Stimulated activated naive B cell treated with anti-CD40 and anti-IgM and Interleukin-4, amounts not matched to agents 10 μg/mL and 1 μg/mL and 100 μg/mL, for 72 hours (primary cell): ENCODE measurements at regions not wholly inside any gene's neighbourhood (a gene's known extent, or its start where the extent isn't known, plus 50 kb on each side); places are given as distances from the start of the nearest gene placed in this dataset.

Experiments
- ATAC-seq, 2 donors: fragments of 150-1000 bp; cut with Tn5 transposase; replicated peaks; 2 replicates each; pipeline ENCODE4 v1.10.0; 2021; ENCODE audit warnings: moderate library complexity in 1 of 2
- DNase-seq: peaks from one replicate; pipeline ENCODE4 v3.0.0; 2021
- H3K27ac Mint-ChIP-seq: one replicate; pipeline ENCODE4 v1.8.0; 2022; ENCODE audit warnings: mild to moderate bottlenecking, mixed read lengths
- H3K27me3 Mint-ChIP-seq, 2 donors: one replicate each; pipeline ENCODE4 v1.8.0; 2022; ENCODE audit warnings: mixed read lengths in 2 of 2
- H3K36me3 Mint-ChIP-seq, 2 donors: one replicate each; pipeline ENCODE4 v1.8.0; 2022; ENCODE audit warnings: mixed read lengths in 2 of 2, mild to moderate bottlenecking in 1 of 2
- H3K4me1 Mint-ChIP-seq, 2 donors: one replicate each; pipeline ENCODE4 v1.8.0; 2022; ENCODE audit warnings: mixed read lengths in 2 of 2, mild to moderate bottlenecking in 1 of 2
- H3K4me3 Mint-ChIP-seq, 2 donors: one replicate each; pipeline ENCODE4 v1.8.0; 2022; ENCODE audit warnings: mild to moderate bottlenecking in 2 of 2, mixed read lengths in 2 of 2, moderate library complexity in 1 of 2
- H3K9me3 Mint-ChIP-seq, 2 donors: one replicate each; pipeline ENCODE4 v1.8.0; 2022; ENCODE audit warnings: mixed read lengths in 2 of 2, mild to moderate bottlenecking in 1 of 2

DNA sequence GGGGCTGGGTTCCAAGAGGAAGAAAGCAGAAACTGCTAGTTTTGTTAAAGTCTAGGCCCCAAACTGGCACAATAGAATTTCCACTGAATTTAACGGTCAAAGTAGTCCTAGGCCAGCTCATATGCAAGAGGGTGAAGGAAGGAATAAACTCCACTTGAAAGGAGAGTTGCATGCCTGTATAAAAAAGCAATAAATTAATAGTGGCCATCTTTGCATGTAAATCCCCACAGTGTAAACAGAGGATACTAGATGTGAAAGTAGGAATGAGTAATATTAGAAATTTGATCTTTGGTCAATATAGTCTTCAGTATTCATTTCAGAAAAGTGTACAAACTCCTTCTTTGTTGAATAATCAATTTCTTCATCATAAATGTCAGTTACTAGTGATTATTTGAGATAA, 403.1 kb downstream of the TMEM232 start:
- Mint-ChIP-seq H3K36me3 (no peaks in the 10 kb centered on the region), H3K4me3 (no peak overlapping the region), H3K9me3 (peaks cover 0 to 3% of the 10 kb centered on the region in 2 donors), H3K4me1 (no peaks in the 10 kb centered on the region), H3K27me3 (no peaks in the 10 kb centered on the region), H3K27ac (no peak overlapping the region)
- DNase-seq (no peak), ATAC-seq (no peak)

DNA sequence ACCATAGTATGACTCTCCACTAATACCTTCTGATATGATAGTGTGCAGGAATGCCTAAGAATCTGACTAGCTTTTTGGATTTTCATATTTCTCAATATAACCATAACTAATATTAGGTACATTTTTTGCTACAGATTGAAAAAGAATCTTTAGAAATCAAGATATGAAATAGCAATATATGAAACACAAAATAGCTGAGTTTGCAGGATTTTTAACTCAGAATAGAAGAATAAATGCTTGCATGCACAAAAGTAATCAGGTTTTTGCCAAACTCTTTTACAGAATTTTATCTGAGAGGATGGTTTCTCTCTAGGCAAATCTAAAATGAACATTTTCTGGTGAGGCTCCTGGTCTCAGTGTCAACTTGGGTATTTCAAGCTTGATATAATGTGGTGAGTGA, 402.6 kb downstream of the TMEM232 start:
- no peak overlapping the region for H3K27ac Mint-ChIP-seq
- no peaks in the 10 kb centered on the region for H3K4me1 Mint-ChIP-seq
- H3K4me3 Mint-ChIP-seq, result no peak overlapping the region
- H3K9me3 Mint-ChIP-seq, result peaks cover 0 to 3% of the 10 kb centered on the region in 2 donors
- H3K27me3 Mint-ChIP-seq, result no peaks in the 10 kb centered on the region
- ATAC-seq (no peak), DNase-seq (no peak)
- no peaks in the 10 kb centered on the region for H3K36me3 Mint-ChIP-seq

DNA sequence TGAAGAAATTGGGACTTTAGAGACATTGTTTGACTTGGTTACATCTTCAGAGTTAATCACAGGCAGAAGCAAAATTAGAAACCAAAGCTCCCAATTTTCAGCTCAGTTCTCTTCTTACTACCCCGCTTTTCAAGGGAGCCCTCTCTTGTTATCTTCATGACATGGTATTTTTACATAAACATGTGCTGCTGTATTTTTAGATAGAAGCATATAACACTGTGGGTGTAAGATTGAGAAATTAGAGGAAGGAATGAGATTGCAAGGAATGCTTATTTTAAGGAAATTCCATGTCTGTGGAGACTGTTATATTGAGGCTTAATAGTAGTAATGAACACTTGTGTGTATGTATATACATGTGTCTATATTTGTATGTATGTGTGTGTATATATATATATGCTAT, 401.6 kb downstream of the TMEM232 start:
- Mint-ChIP-seq H3K36me3 (no peaks in the 10 kb centered on the region), H3K27ac (no peak overlapping the region), H3K9me3 (peaks cover 0 to 3% of the 10 kb centered on the region in 2 donors), H3K4me1 (no peaks in the 10 kb centered on the region), H3K27me3 (no peaks in the 10 kb centered on the region), H3K4me3 (no peak overlapping the region)
- no peak for DNase-seq
- no peak for ATAC-seq

DNA sequence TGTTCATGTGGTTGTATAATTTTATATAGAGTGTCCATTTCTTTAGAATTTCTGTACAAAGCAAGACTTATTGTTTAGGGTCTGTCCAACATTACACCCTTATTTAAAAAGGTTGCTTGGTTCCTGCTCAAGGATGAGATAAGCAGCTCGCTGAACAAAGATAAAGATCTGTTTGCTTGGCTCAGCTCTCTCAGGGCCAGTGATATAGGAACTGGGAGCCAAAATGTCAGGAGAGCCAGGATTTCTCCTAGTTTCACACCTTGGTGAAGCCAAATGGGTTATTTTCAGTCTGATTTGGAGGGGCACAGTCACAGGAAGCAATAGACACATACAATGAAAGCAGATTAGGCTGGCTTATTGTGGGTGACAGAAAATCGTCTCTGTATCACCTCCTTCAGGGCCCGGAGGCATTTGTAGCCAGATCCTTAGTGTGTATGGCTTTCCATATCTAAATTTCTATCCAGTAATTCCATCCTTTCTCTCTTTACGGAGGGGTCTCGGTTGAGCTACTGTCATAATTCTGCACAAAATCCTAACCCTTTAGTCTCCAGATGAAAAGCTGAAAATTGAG, 396.4 kb downstream of the TMEM232 start:
- no peak for ATAC-seq
- Mint-ChIP-seq H3K9me3 (peaks cover 0 to 3% of the 10 kb centered on the region in 2 donors), H3K4me1 (no peaks in the 10 kb centered on the region), H3K4me3 (no peak overlapping the region), H3K27me3 (no peaks in the 10 kb centered on the region), H3K36me3 (no peaks in the 10 kb centered on the region), H3K27ac (no peak overlapping the region)
- DNase-seq, result no peak

DNA sequence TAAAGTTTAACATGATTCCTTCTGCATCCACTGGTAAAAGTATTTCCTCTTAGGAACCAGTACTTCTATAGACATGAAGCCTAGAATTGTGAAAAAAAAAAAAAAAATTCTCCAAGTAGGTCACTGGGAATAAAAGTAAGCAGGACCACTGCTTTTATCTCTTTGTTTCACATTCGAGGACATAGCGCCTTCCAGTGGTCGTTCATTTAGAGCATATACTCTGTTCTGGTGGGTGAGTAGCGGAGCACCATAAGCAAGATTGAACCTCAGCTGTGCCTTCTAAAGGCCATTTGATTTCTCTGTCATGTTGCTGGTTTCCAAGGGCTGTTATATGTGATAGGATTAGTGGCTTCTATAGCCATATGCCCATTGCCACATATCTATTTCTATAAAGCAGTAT, 393.1 kb downstream of the TMEM232 start:
- no peak for ATAC-seq
- DNase-seq, result no peak
- no peaks in the 10 kb centered on the region for H3K4me1 Mint-ChIP-seq

DNA sequence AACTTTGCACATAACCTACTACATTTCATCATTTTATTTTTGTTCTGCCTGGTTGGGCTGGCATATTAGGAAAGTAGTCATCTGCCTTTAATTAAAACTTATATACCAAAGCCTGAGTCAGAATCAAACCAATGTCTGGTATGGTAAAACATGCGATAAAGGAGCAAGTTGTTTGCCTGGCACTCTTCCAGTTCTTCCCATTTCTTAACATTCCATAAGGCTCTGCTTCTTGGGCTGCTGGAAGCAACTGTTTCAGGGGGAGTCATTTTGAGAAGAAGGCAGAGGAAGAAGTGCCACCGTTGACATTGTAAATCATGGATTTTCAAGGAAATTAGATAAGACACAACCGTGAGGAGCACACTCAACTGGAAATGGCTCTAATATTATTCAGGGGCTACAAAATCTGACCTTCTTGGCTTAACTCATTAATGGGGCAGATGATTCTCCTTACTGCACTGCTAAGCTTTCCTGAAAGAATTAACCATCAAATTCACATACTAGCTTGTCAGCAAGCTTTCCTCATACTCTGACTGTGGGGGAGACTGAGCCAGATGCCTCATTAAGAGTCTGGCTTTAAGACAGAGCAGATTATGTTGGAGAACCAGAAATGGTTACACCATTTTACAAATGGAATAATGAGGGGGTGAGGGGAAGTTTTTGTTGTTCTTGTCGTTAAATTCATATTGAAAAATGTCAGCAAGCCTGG, 391.0 kb downstream of the TMEM232 start:
- DNase-seq, result no peak
- no peaks in the 10 kb centered on the region for H3K27me3 Mint-ChIP-seq
- no peak overlapping the region for H3K4me3 Mint-ChIP-seq
- H3K4me1 Mint-ChIP-seq, result no peaks in the 10 kb centered on the region
- ATAC-seq, result no peak
- H3K9me3 Mint-ChIP-seq, result peaks cover 0 to 2% of the 10 kb centered on the region in 2 donors
- H3K27ac Mint-ChIP-seq, result no peak overlapping the region
- H3K36me3 Mint-ChIP-seq, result no peaks in the 10 kb centered on the region

More for the DNA sequence above, 393.1 kb downstream of the TMEM232 start:
- Mint-ChIP-seq H3K27me3 (no peaks in the 10 kb centered on the region), H3K36me3 (no peaks in the 10 kb centered on the region), H3K27ac (no peak overlapping the region), H3K9me3 (peaks cover 0 to 2% of the 10 kb centered on the region in 2 donors), H3K4me3 (no peak overlapping the region)

DNA sequence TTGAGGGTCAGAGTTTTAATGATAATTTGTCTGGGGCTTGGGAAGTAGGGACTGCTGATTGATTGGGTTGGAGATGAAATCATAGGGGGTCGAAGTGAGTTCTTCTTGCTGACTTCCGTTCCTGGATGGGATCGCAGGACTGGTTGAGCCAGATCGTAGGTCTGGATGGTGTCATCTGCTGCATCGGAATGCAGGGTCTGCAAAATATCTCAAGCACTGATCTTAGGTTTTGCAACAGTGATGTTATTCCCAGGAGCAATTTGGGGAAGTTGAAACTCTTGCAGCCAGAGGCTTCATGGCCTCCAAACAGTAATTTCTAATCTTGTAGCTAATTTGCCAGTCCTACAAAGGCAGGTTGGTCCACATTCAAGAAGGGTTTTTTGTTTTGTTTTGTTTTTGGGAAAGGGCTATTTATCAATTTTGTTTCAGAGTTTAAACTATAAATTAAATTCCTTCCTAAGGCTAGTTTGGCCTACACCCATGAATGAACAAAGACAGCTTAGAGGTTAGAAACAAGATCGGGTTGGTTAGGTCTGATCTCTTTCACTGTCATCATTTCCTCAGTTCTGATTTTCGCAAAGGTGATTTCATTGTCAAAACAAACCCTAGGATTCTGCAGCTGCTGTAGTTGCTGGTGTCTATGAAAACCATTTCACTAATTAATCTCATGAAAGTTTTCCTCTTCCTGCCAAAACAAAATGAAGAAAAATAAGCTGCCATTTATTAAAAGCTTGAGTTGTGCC, 388.0 kb downstream of the TMEM232 start:
- Mint-ChIP-seq H3K27me3 (peaks cover 0 to 5% of the 10 kb centered on the region in 2 donors), H3K27ac (no peak overlapping the region), H3K4me1 (no peaks in the 10 kb centered on the region), H3K9me3 (peaks cover 0 to 2% of the 10 kb centered on the region in 2 donors), H3K36me3 (no peaks in the 10 kb centered on the region), H3K4me3 (no peak overlapping the region)
- DNase-seq, result no peak
- no peak for ATAC-seq

DNA sequence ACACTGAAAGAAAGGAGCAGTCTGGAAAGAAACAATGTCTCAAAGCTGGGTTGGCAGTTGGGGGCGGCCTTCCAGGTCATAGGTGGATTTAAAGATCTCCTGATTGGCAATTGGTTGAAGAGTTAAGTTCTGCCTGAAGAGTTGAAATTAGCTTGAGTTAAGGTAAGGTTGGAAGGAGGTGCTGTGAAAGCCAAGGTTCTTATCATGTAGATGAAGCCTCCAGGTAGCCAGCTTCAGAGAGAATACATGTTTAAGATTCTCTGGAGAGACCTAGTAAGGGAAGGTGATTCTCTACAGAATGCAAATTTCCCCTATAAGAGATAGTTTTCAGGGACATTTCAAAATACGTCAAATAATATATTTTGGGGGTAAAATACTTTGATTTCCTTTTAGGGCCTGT, 387.1 kb downstream of the TMEM232 start:
- no peaks in the 10 kb centered on the region for H3K36me3 Mint-ChIP-seq
- H3K9me3 Mint-ChIP-seq, result peaks cover 0 to 2% of the 10 kb centered on the region in 2 donors
- DNase-seq, result no peak
- no peak overlapping the region for H3K4me3 Mint-ChIP-seq
- H3K27ac Mint-ChIP-seq, result no peak overlapping the region
- H3K4me1 Mint-ChIP-seq, result no peaks in the 10 kb centered on the region
- peaks cover 0 to 5% of the 10 kb centered on the region in 2 donors for H3K27me3 Mint-ChIP-seq
- no peak for ATAC-seq

DNA sequence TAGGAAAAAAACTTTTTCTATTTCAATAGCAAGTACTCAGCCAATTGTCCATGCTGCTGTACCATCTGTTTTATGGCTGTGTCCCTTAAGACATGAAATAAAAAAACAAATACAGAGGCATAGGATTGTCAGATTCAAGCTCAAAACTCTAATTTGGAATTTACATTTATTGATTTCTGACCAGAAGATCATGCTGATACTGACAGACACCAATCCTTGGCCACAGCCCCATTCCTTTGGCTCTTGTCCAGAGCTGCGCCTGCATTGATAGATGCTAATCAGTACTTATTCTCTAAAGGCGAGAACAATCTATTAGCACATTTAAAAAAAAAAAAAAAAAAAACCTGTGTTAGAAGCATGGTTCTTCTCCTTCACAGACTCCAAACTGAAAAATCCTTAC, 384.6 kb downstream of the TMEM232 start:
- Mint-ChIP-seq H3K36me3 (no peaks in the 10 kb centered on the region), H3K9me3 (peaks cover 0 to under 1% of the 10 kb centered on the region in 2 donors), H3K27ac (no peak overlapping the region), H3K27me3 (peaks cover 0 to 5% of the 10 kb centered on the region in 2 donors), H3K4me1 (no peaks in the 10 kb centered on the region), H3K4me3 (no peak overlapping the region)
- no peak for ATAC-seq
- no peak for DNase-seq

DNA sequence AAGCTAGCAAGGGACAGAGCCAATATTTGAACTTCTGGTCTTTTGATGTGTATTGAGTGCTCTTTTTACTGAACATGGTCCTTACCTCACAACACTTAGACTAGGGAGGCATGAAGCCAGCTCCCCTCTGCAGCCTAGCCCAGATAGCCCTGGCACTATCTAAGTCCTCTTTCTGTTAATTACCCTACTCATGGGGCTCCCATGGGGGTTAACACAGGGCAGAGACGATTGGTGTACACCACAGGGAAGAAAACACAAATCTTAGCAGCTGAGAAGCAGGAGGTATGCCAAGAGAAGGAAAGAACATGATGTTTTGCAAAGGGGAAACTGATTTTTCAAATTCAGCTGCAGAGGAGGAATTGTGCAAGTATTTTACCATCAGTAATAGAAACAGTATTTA, 383.8 kb downstream of the TMEM232 start:
- ATAC-seq (no peak), DNase-seq (no peak)
- Mint-ChIP-seq H3K36me3 (no peaks in the 10 kb centered on the region), H3K9me3 (no peaks in the 10 kb centered on the region), H3K4me3 (no peak overlapping the region), H3K4me1 (no peaks in the 10 kb centered on the region), H3K27ac (no peak overlapping the region), H3K27me3 (peaks cover 0 to 5% of the 10 kb centered on the region in 2 donors)

DNA sequence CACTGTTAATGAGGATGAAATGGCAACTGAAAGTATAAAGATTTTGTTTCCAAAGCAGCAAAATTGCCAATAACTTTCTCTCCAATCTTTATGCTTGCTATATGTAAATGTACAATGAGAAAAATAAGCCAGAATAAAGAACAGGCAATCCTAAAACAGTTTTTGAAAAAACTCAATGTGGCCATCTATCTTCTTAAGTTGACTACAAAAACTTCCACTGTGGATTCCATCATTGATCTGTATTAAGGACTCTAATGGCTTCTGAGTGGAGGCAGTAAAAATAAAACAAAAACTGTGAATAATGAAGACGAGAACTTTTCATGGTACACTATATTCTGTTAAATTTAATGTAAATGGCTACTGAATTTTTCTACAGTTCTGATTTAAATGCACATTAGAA, 382.9 kb downstream of the TMEM232 start:
- no peak overlapping the region for H3K4me3 Mint-ChIP-seq
- no peaks in the 10 kb centered on the region for H3K9me3 Mint-ChIP-seq
- DNase-seq, result no peak
- no peaks in the 10 kb centered on the region for H3K36me3 Mint-ChIP-seq
- no peak overlapping the region for H3K27ac Mint-ChIP-seq
- peaks cover 0 to 5% of the 10 kb centered on the region in 2 donors for H3K27me3 Mint-ChIP-seq
- no peak for ATAC-seq
- H3K4me1 Mint-ChIP-seq, result no peaks in the 10 kb centered on the region

DNA sequence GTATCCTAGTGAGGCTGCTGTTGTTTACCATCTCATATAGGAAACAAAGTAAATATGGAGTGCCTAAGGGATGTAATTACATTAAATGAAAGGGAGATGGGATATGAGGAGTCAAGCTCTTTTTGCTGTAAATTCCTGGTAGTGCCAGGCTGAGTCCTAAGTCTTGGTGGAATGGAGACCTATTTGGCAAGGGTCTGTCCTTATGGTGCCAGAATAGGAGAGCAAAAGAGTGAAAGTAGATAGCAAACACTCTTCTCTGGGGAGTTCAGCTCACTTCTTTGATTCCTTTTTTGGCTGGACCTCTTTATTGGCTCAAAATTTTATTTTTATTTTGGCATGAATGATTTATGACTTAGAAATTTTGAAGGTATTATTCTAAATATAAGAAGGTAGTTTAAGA, 380.8 kb downstream of the TMEM232 start:
- Mint-ChIP-seq H3K27me3 (peaks cover 0 to 5% of the 10 kb centered on the region in 2 donors), H3K4me3 (no peak overlapping the region), H3K4me1 (no peaks in the 10 kb centered on the region), H3K36me3 (no peaks in the 10 kb centered on the region), H3K9me3 (no peaks in the 10 kb centered on the region), H3K27ac (no peak overlapping the region)
- no peak for DNase-seq
- ATAC-seq, result no peak

DNA sequence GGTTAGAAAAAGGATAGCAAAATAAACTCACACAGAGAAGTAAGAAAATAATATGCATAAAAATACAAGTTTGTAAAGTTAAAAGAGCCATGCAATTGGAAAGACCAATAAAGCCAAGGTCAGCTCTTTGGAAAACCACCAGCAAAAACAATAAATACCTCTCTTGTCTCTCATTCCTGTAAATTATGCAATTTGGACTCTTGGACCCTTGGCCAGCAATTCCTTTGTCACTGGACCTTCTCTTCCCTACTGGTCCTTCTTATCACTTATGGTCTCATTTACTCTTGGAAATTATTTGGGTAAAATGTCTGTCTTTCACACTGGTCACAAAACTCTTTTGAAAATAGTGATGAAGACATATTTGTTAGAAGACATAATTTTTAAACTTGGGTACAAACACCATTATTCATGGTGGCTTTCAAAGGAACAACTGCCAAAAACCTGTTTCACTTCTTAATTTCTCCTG, 379.5 kb downstream of the TMEM232 start:
- Mint-ChIP-seq H3K27me3 (peaks cover 0 to 5% of the 10 kb centered on the region in 2 donors), H3K27ac (no peak overlapping the region), H3K36me3 (no peaks in the 10 kb centered on the region), H3K4me1 (no peaks in the 10 kb centered on the region), H3K9me3 (no peaks in the 10 kb centered on the region), H3K4me3 (no peak overlapping the region)
- DNase-seq, result no peak
- ATAC-seq, result no peak

DNA sequence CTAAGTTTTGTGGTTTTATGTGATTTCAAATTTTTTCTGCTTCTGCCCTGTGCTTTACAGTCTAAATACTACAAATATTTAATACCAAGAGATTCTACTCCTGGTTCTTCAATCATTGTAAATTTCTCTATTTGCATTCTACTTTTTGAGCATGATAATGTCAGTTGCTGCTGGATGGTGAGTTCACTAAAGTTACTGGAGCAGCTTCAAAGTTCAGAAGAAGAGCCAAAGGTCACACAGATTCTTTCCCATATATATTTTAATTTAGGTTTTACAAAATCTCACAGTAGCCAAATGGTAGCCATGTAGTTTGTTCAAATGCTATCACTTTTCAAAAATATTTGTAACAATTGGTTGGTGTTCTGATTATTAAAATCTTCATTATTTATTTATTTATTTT, 378.7 kb downstream of the TMEM232 start:
- ATAC-seq, result no peak
- DNase-seq, result no peak
- Mint-ChIP-seq H3K4me1 (no peaks in the 10 kb centered on the region), H3K36me3 (no peaks in the 10 kb centered on the region), H3K4me3 (no peak overlapping the region), H3K27ac (no peak overlapping the region), H3K27me3 (peaks cover 0 to 1% of the 10 kb centered on the region in 2 donors), H3K9me3 (no peaks in the 10 kb centered on the region)

DNA sequence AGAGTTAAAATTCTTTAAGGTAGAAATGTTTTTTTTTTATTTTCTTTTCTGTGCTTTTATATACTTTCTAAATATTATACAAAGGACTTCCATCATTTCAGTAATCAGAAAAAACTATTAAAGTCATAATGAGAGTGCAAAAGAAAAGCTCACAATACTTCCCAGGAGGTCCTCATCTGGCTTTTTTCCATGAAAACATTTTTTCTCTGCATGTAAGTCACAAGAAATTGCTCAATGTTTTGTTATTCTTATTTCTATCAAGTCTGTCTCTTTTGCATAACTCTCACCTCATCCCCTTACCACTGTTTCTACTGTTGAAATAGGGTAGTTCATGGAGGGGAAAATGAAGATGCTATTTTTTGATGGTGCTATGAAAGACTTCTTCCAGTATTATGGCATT, 375.0 kb downstream of the TMEM232 start:
- no peak for DNase-seq
- H3K9me3 Mint-ChIP-seq, result no peaks in the 10 kb centered on the region
- H3K27ac Mint-ChIP-seq, result no peak overlapping the region
- H3K4me1 Mint-ChIP-seq, result no peaks in the 10 kb centered on the region
- no peaks in the 10 kb centered on the region for H3K36me3 Mint-ChIP-seq
- H3K4me3 Mint-ChIP-seq, result no peak overlapping the region
- no peaks in the 10 kb centered on the region for H3K27me3 Mint-ChIP-seq
- no peak for ATAC-seq
